H1 (cell line): ENCODE measurements at regions not wholly inside any gene's neighbourhood (a gene's known extent, or its start where the extent isn't known, plus 50 kb on each side); places are given as distances from the start of the nearest gene placed in this dataset.

ENCODE experiments used
- CTCF ChIA-PET: fragments of 300-600 bp; sonication (Branson Sonifier 250); formaldehyde crosslinking; loops from one replicate; lab custom pipeline; 2021; ENCODE audit not compliant: partially characterized antibody; lab: Charles Lee
- POLR2A ChIA-PET: fragments of 300-600 bp; sonication (Branson Sonifier 250); formaldehyde crosslinking; loops from one replicate; lab custom pipeline; 2021; ENCODE audit warnings: inconsistent platforms; ENCODE audit not compliant: partially characterized antibody; lab: Charles Lee
- DNase-seq, 2 experiments: peaks; one replicate each; pipeline versions ENCODE4 v3.0.0 to v3.0.0-alpha.2; 2010 to 2022; ENCODE audit warnings: low spot score in 2 of 2, low read depth in 1 of 2, mixed read lengths in 1 of 2
- FAIRE-seq: peaks from 2 replicates; lab custom pipeline; 2011; peaks lifted over from hg19 to GRCh38; lab: Jason Lieb, UNC
- H2AFZ ChIP-seq: 2 replicates; pipeline ENCODE4 v1.8.1; 2012; ENCODE audit warnings: low read length, inconsistent platforms
- H2AK5ac ChIP-seq: 2 replicates; pipeline ENCODE4 v1.6.1; 2013; ENCODE audit warnings: low read depth, low read length
- H2BK120ac ChIP-seq: replicated peaks from 2 replicates; pipeline ENCODE3; 2013; ENCODE audit warnings: low read depth, low read length, inconsistent platforms
- H2BK12ac ChIP-seq: 2 replicates; pipeline ENCODE4 v1.6.1; 2013; ENCODE audit warnings: low read depth, low read length
- H2BK15ac ChIP-seq: 2 replicates; pipeline ENCODE4 v1.6.1; 2013; ENCODE audit warnings: low read length
- H2BK20ac ChIP-seq: 2 replicates; pipeline ENCODE4 v1.6.1; 2013; ENCODE audit warnings: low read length
- H2BK5ac ChIP-seq: 2 replicates; pipeline ENCODE4 v1.6.1; 2013; ENCODE audit warnings: low read depth, low read length
- H3K14ac ChIP-seq: 2 replicates; pipeline ENCODE4 v1.6.1; 2013; ENCODE audit warnings: inconsistent platforms; ENCODE audit not compliant: insufficient read length
- H3K18ac ChIP-seq: 2 replicates; pipeline ENCODE4 v1.6.1; 2013; ENCODE audit warnings: low read length; ENCODE audit errors: extremely low read depth
- H3K23ac ChIP-seq: 2 replicates; pipeline ENCODE4 v1.6.1; 2013; ENCODE audit warnings: inconsistent platforms; ENCODE audit not compliant: insufficient read length
- H3K23me2 ChIP-seq: 2 replicates; pipeline ENCODE4 v1.6.1; 2013; ENCODE audit warnings: low read depth, low read length
- H3K27ac ChIP-seq: 2 replicates; pipeline ENCODE4 v1.6.1; 2011; ENCODE audit warnings: low read depth, low read length, inconsistent platforms
- H3K27me3 ChIP-seq, 4 experiments: replicated peaks in 1 of 4; 1 replicate in 1 of 4; 2 replicates in 3 of 4; pipeline versions ENCODE4 v1.6.1 to v1.8.1; 2011 to 2013; ENCODE audit warnings: low read length in 3 of 4, mild to moderate bottlenecking in 3 of 4, inconsistent platforms in 2 of 4, mixed read lengths in 2 of 4, moderate library complexity in 1 of 4; ENCODE audit not compliant: control insufficient read depth in 3 of 4, insufficient read depth in 3 of 4; ENCODE audit errors: extremely low read depth in 1 of 4
- H3K36me3 ChIP-seq, 4 experiments: 2 replicates each; pipeline versions ENCODE4 v1.6.1 to v1.8.1; 2011 to 2013; ENCODE audit warnings: mild to moderate bottlenecking in 4 of 4, low read length in 3 of 4, moderate library complexity in 2 of 4, control low read depth in 1 of 4, inconsistent platforms in 1 of 4; ENCODE audit not compliant: insufficient read depth in 4 of 4, control insufficient read depth in 2 of 4
- H3K4ac ChIP-seq: replicated peaks from 2 replicates; pipeline ENCODE3; 2013; ENCODE audit warnings: low read length, low read depth, mixed read lengths, inconsistent platforms; ENCODE audit not compliant: insufficient read length
- H3K4me1 ChIP-seq, 4 experiments: replicated peaks in 1 of 4; 1 replicate in 1 of 4; 2 replicates in 3 of 4; pipeline versions ENCODE4 v1.6.1 to v1.8.1; 2011 to 2013; ENCODE audit warnings: low read length in 3 of 4, inconsistent platforms in 2 of 4, mixed read lengths in 1 of 4; ENCODE audit not compliant: insufficient read depth in 4 of 4, control insufficient read depth in 3 of 4
- H3K4me2 ChIP-seq, 2 experiments: 2 replicates each; pipeline versions ENCODE4 v1.6.1 to v1.8.1; 2011 to 2013; ENCODE audit warnings: low read depth in 2 of 2, low read length in 2 of 2, control low read depth in 1 of 2, inconsistent platforms in 1 of 2, mild to moderate bottlenecking in 1 of 2; ENCODE audit not compliant: insufficient read depth in 1 of 2
- H3K4me3 ChIP-seq, 4 experiments: fragments of 200-600, 300-600 bp in 1 of 4; sonication (generic), shearing (Covaris generic), sonication (Bioruptor Twin) in 1 of 4; 2 replicates each; pipeline versions ENCODE4 v1.5.1 to v1.8.1; 2011 to 2016; ENCODE audit warnings: low read length in 4 of 4, low read depth in 3 of 4, control low read depth in 2 of 4, inconsistent platforms in 2 of 4, mild to moderate bottlenecking in 2 of 4, mixed read lengths in 1 of 4, moderate library complexity in 1 of 4; ENCODE audit not compliant: insufficient read depth in 2 of 4; ENCODE audit errors: extremely low read depth in 1 of 4
- H3K56ac ChIP-seq: replicated peaks from 2 replicates; pipeline ENCODE3; 2013; ENCODE audit warnings: low read depth, mild to moderate bottlenecking, mixed read lengths, low read length, inconsistent platforms; ENCODE audit not compliant: insufficient read length
- H3K79me1 ChIP-seq: 2 replicates; pipeline ENCODE4 v1.6.1; 2013; ENCODE audit warnings: low read depth, low read length, control low read depth
- H3K79me2 ChIP-seq, 2 experiments: 2 replicates each; pipeline versions ENCODE4 v1.6.1 to v1.8.1; 2012 to 2013; ENCODE audit warnings: low read length in 2 of 2, mild to moderate bottlenecking in 2 of 2, inconsistent platforms in 1 of 2; ENCODE audit not compliant: insufficient read depth in 2 of 2, control insufficient read depth in 1 of 2
- H3K9ac ChIP-seq, 4 experiments: replicated peaks in 1 of 4; 1 replicate in 1 of 4; 2 replicates in 3 of 4; pipeline versions ENCODE4 v1.6.1 to v1.8.1; 2011 to 2013; ENCODE audit warnings: low read depth in 3 of 4, low read length in 3 of 4, control low read depth in 2 of 4, mild to moderate bottlenecking in 2 of 4, moderate library complexity in 2 of 4, inconsistent platforms in 1 of 4; ENCODE audit errors: extremely low read depth in 1 of 4
- H3K9me3 ChIP-seq, 2 experiments: 2 replicates each; pipeline versions ENCODE4 v1.6.1 to v1.8.1; 2012 to 2013; ENCODE audit warnings: mild to moderate bottlenecking in 2 of 2, moderate library complexity in 2 of 2, control low read depth in 1 of 2, inconsistent platforms in 1 of 2, low read depth in 1 of 2, low read length in 1 of 2, mixed read lengths in 1 of 2; ENCODE audit not compliant: insufficient read depth in 2 of 2
- H4K20me1 ChIP-seq, 2 experiments: replicated peaks in 1 of 2; 2 replicates each; pipeline versions ENCODE3 to v1.8.1; 2011 to 2013; ENCODE audit warnings: inconsistent platforms in 2 of 2, low read length in 2 of 2, mild to moderate bottlenecking in 1 of 2; ENCODE audit not compliant: insufficient read depth in 2 of 2, control insufficient read depth in 1 of 2
- H4K5ac ChIP-seq: 2 replicates; pipeline ENCODE4 v1.6.1; 2013; ENCODE audit warnings: low read length, low read depth, mixed read lengths, inconsistent platforms; ENCODE audit not compliant: insufficient read length
- H4K8ac ChIP-seq: 2 replicates; pipeline ENCODE4 v1.8.0; 2013; ENCODE audit warnings: mild to moderate bottlenecking, moderate library complexity, low read length, inconsistent platforms; ENCODE audit not compliant: insufficient read depth; ENCODE audit errors: extremely low read depth
- H4K91ac ChIP-seq: replicated peaks from 2 replicates; pipeline ENCODE3; 2013; ENCODE audit warnings: low read length, mixed read lengths, inconsistent platforms; ENCODE audit not compliant: insufficient read length
- BRCA1 ChIP-seq: IDR thresholded peaks from 2 replicates; pipeline ENCODE4 v1.6.1; 2012; ENCODE audit warnings: low read depth, low read length, improper control_type of control experiment
- HDAC2 ChIP-seq, 2 experiments: fragments of 300-600 bp in 1 of 2; sonication (generic) in 1 of 2; IDR thresholded peaks; 2 replicates each; pipeline ENCODE4 v1.6.1; 2011 to 2012; ENCODE audit warnings: low read depth in 2 of 2, low read length in 2 of 2, mild to moderate bottlenecking in 2 of 2, moderate library complexity in 2 of 2, borderline replicate concordance in 1 of 2, inconsistent platforms in 1 of 2
- HDAC6 ChIP-seq: IDR thresholded peaks from one replicate; pipeline ENCODE4 v1.7.1; 2012; ENCODE audit warnings: low read depth, mild to moderate bottlenecking, inconsistent platforms, low read length, moderate library complexity
- NRF1 ChIP-seq: IDR thresholded peaks from 2 replicates; pipeline ENCODE4 v1.6.1; 2011; ENCODE audit warnings: mild to moderate bottlenecking, low read depth, low read length, improper control_type of control experiment
- SIRT6 ChIP-seq: IDR thresholded peaks from one replicate; pipeline ENCODE4 v1.7.1; 2012; ENCODE audit warnings: low read length, inconsistent platforms
- SP2 ChIP-seq: IDR thresholded peaks from 2 replicates; pipeline ENCODE4 v1.6.1; 2012; ENCODE audit warnings: mild to moderate bottlenecking, low read length, inconsistent platforms
- SP4 ChIP-seq: IDR thresholded peaks from 2 replicates; pipeline ENCODE4 v1.6.1; 2012; ENCODE audit warnings: low read length, inconsistent platforms
- WGBS, 2 experiments: shearing (Covaris generic) in 1 of 2; methylation state at CpG; one replicate each; pipeline versions ENCODE4 v1.1.6 to v1.1.7; 2013 to 2015; ENCODE audit warnings: low lambda C conversion rate in 2 of 2, mixed read lengths in 2 of 2, inconsistent platforms in 1 of 2, low coverage in 1 of 2, missing lambda C conversion rate in 1 of 2; ENCODE audit not compliant: insufficient replicate concordance in 2 of 2, insufficient coverage in 1 of 2, insufficient read length in 1 of 2; ENCODE audit errors: extremely low coverage in 1 of 2, missing lambda C conversion rate in 1 of 2; 5-methylcytosine and 5-hydroxymethylcytosine counted together
- TF ChIP-seq, protein P1 (sequence below): IDR thresholded peaks from 2 replicates; pipeline ENCODE4 v1.6.1; 2012; ENCODE audit warnings: low read length, inconsistent platforms

- no peak overlapping the region for H3K4me2 ChIP-seq
- H2AK5ac ChIP-seq: no peak overlapping the region
- no peaks in the 10 kb centered on the region for H3K27me3 ChIP-seq
- no peak overlapping the region for H3K18ac ChIP-seq
- H3K23ac ChIP-seq: no peak overlapping the region
- H3K36me3 ChIP-seq: no peaks in the 10 kb centered on the region
- no peak overlapping the region for H3K4ac ChIP-seq
- no peak overlapping the region for H2BK120ac ChIP-seq
- H2BK15ac ChIP-seq: no peak overlapping the region
- H3K4me3 ChIP-seq: no peak overlapping the region
- CTCF ChIA-PET: interaction anchor here (0.6 to 5.1 kb wide), 8 partner anchors 9 to 889 kb away, joined by 3 to 27 read pairs (median 3); no protein-coding TSS in a partner anchor
- no peak overlapping the region for H3K9ac ChIP-seq
- no peak overlapping the region for H4K5ac ChIP-seq
- no peak overlapping the region for H2BK12ac ChIP-seq
- no peaks in the 10 kb centered on the region for H3K4me1 ChIP-seq
- WGBS, 2 experiments: 82% methylated on average over 1 of the region's 1 CpG; no CpG with 5 or more reads in 1 of the 2 experiments
- POLR2A ChIA-PET: no interaction called here
- no peak overlapping the region for H2AFZ ChIP-seq
- FAIRE-seq (no peak), DNase-seq (no peak)
- no peaks in the 10 kb centered on the region for H3K79me1 ChIP-seq
- H3K14ac ChIP-seq: no peak overlapping the region
- H4K91ac ChIP-seq: no peak overlapping the region
- H4K8ac ChIP-seq: no peak overlapping the region
- H2BK5ac ChIP-seq: no peak overlapping the region
- no peaks in the 10 kb centered on the region for H3K23me2 ChIP-seq
- H2BK20ac ChIP-seq: no peak overlapping the region
- H3K56ac ChIP-seq: no peak overlapping the region
- no peaks in the 10 kb centered on the region for H4K20me1 ChIP-seq
- H3K27ac ChIP-seq: no peak overlapping the region
- no peaks in the 10 kb centered on the region for H3K9me3 ChIP-seq
- no peaks in the 10 kb centered on the region for H3K79me2 ChIP-seq
- TF ChIP-seq HDAC6 (no peak), SP4 (no peak), NRF1 (no peak), BRCA1 (no peak), HDAC2 (IDR thresholded peaks at IDR 0.05; ENCODE audit: borderline replicate concordance in 1 of 2, low read depth in 2 of 2, low read length in 2 of 2) (no peak), SP2 (no peak), SIRT6 (no peak)
- TF ChIP-seq, protein P1, sequence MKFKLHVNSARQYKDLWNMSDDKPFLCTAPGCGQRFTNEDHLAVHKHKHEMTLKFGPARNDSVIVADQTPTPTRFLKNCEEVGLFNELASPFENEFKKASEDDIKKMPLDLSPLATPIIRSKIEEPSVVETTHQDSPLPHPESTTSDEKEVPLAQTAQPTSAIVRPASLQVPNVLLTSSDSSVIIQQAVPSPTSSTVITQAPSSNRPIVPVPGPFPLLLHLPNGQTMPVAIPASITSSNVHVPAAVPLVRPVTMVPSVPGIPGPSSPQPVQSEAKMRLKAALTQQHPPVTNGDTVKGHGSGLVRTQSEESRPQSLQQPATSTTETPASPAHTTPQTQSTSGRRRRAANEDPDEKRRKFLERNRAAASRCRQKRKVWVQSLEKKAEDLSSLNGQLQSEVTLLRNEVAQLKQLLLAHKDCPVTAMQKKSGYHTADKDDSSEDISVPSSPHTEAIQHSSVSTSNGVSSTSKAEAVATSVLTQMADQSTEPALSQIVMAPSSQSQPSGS: no peak
These were observed 67.2 kb upstream of the HNMT start for GRCh38 chr2:137897082-137897481.
